ENCODE measurements at regions not wholly inside any gene's neighbourhood (a gene's known extent, or its start where the extent isn't known, plus 50 kb on each side); places are given as distances from the start of the nearest gene placed in this dataset.

DNA sequence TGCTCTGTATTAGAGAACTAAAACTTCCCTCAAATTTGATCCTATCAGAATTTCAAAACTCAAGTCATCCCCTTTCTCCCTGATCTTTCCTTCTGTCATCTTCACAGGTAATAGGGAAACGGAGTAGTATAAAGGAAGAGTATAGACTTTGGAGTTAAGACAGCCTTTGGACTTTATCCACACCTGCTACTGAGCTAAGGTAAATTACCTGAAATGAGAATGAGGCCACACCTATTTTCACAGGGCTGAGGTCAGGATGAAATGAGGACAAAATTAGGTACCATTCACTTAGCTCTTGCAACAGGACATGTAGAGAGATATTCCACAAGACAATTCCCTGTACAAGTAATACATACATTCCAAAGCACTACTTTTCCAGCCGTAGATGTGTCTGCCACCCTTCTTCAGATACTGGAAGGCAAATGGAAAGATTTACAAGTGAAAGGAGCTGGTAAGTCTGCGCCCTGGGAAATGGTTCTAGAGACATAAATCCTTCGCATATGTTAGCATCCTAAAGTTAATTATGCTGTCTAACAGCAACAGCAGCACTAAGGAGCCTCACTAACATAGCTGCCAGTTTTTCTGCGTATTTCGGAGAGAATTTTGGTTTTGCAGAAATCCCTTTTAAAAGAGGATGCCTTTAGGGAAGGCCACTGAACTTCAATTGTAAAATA is 461.8 kb downstream of the SHQ1 start:
- H3K9ac ChIP-seq = no peak overlapping the region
- WGBS (ENCODE audit: low lambda C conversion rate) = 96% methylated on average over 6 of the region's 6 CpGs
- no peak for TF ChIP-seq EP300 (IDR thresholded peaks at IDR 0.05; ENCODE audit: borderline replicate concordance in 1 of 2, low read depth in 1 of 2, low read length in 1 of 2)
- TF ChIP-seq TAF1 (IDR thresholded peaks at IDR 0.05; ENCODE audit: borderline replicate concordance, low read depth, low read length) = no peak
- no peak for TF ChIP-seq MXI1 (IDR thresholded peaks at IDR 0.05; ENCODE audit: low read depth, low read length)
- TF ChIP-seq NRF1 (IDR thresholded peaks at IDR 0.05; ENCODE audit: low read depth, low read length) = no peak
- no peak for TF ChIP-seq FOXJ3 (CRISPR knock-in tag; IDR thresholded peaks at IDR 0.05)
- TF ChIP-seq CHD2 (IDR thresholded peaks at IDR 0.05; ENCODE audit: low read length, partially characterized antibody) = no peak
- no peak for TF ChIP-seq NFIC (IDR thresholded peaks at IDR 0.05; ENCODE audit: borderline replicate concordance)
- TF ChIP-seq, protein P1, sequence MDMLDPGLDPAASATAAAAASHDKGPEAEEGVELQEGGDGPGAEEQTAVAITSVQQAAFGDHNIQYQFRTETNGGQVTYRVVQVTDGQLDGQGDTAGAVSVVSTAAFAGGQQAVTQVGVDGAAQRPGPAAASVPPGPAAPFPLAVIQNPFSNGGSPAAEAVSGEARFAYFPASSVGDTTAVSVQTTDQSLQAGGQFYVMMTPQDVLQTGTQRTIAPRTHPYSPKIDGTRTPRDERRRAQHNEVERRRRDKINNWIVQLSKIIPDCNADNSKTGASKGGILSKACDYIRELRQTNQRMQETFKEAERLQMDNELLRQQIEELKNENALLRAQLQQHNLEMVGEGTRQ (IDR thresholded peaks at IDR 0.05; ENCODE audit: borderline replicate concordance, low read depth, low read length) = no peak
- no peaks in the 10 kb centered on the region for H3K36me3 ChIP-seq (replicated peaks in 1 of 2; ENCODE audit: control insufficient read depth in 1 of 2, insufficient read depth in 2 of 2, low read length in 1 of 2)
- no peak for DNase-seq
- H3K4me3 ChIP-seq (ENCODE audit: low read depth in 2 of 2, low read length in 1 of 2) = no peak overlapping the region
- H3F3A ChIP-seq (replicated peaks; ENCODE audit: insufficient read depth) = no peaks in the 10 kb centered on the region
- H3K79me2 ChIP-seq (ENCODE audit: insufficient read depth) = peaks cover 71% of the 10 kb centered on the region; the same call in 1 of the 2 replicates
- H2AFZ ChIP-seq (ENCODE audit: low read depth) = no peak overlapping the region
- H3K4me1 ChIP-seq (ENCODE audit: control insufficient read depth in 1 of 2, insufficient read depth in 2 of 2, low read depth in 1 of 2, low read length in 1 of 2) = peaks cover 0 to 11% of the 10 kb centered on the region in 2 experiments; a peak in 2 of 4 replicates
- no peak overlapping the region for H3K4me2 ChIP-seq
- ChIA-PET CTCF (no interaction called here), POLR2A (no interaction called here)
- no peaks in the 10 kb centered on the region for H3K9me3 ChIP-seq
- H3K9me2 ChIP-seq = no peaks in the 10 kb centered on the region
- H3K27me3 ChIP-seq (ENCODE audit: insufficient read depth) = no peaks in the 10 kb centered on the region
- no peak overlapping the region; a peak in 1 of 4 replicates for H3K27ac ChIP-seq (ENCODE audit: low read depth in 2 of 2, low read length in 1 of 2)
- H4K20me1 ChIP-seq (ENCODE audit: insufficient read depth) = peaks cover 95% of the 10 kb centered on the region

DNA sequence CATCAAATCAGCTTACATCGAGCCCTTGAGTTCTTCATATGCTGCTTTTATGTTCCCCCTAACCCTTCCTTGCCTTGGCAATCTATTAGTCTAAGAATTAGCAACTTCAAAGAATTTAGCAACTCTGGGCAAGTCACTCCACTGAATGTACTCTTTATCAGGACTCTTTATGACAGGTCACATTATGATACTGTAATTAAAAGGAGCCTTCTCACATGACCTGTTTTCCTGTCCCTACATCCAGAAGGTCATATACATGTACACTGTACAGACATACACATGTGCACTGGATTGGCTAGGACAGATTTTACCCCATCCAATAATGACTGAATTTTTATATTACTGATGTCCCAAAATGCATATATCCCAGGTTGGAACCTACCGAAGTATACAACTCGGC is 463.1 kb downstream of the SHQ1 start:
- Histone ChIP-seq H3K79me2 (ENCODE audit: insufficient read depth) (peaks cover 76% of the 10 kb centered on the region; the same call in 1 of the 2 replicates), H3K36me3 (replicated peaks in 1 of 2; ENCODE audit: control insufficient read depth in 1 of 2, insufficient read depth in 2 of 2, low read length in 1 of 2) (no peaks in the 10 kb centered on the region), H3K4me3 (ENCODE audit: low read depth in 2 of 2, low read length in 1 of 2) (no peak overlapping the region), H2AFZ (ENCODE audit: low read depth) (no peak overlapping the region), H4K20me1 (ENCODE audit: insufficient read depth) (peaks cover 95% of the 10 kb centered on the region), H3K27ac (ENCODE audit: low read depth in 2 of 2, low read length in 1 of 2) (no peak overlapping the region), H3K9ac (no peak overlapping the region), H3K4me2 (no peak overlapping the region), H3K27me3 (ENCODE audit: insufficient read depth) (no peaks in the 10 kb centered on the region), H3K9me2 (no peaks in the 10 kb centered on the region), H3F3A (replicated peaks; ENCODE audit: insufficient read depth) (no peaks in the 10 kb centered on the region), H3K4me1 (ENCODE audit: control insufficient read depth in 1 of 2, insufficient read depth in 2 of 2, low read depth in 1 of 2, low read length in 1 of 2) (peaks cover 0 to 16% of the 10 kb centered on the region in 2 experiments; a peak in 2 of 4 replicates), H3K9me3 (no peaks in the 10 kb centered on the region)
- WGBS (ENCODE audit: low lambda C conversion rate) = 92% methylated on average over 3 of the region's 3 CpGs
- CTCF ChIA-PET = no interaction called here
- POLR2A ChIA-PET = no interaction called here
- DNase-seq = no peak
- TF ChIP-seq RAD21 (IDR thresholded peaks at IDR 0.05; ENCODE audit: low read length) = no peak
- TF ChIP-seq TEAD4 (IDR thresholded peaks at IDR 0.05; ENCODE audit: borderline replicate concordance, insufficient read depth) = no peak
- no peak for TF ChIP-seq USF1 (IDR thresholded peaks at IDR 0.05; ENCODE audit: borderline replicate concordance, low read depth)
- TF ChIP-seq FOSL2 (IDR thresholded peaks at IDR 0.05; ENCODE audit: borderline replicate concordance, low read depth) = no peak
- no peak for TF ChIP-seq NFIC (IDR thresholded peaks at IDR 0.05; ENCODE audit: borderline replicate concordance)
- TF ChIP-seq, protein P2, sequence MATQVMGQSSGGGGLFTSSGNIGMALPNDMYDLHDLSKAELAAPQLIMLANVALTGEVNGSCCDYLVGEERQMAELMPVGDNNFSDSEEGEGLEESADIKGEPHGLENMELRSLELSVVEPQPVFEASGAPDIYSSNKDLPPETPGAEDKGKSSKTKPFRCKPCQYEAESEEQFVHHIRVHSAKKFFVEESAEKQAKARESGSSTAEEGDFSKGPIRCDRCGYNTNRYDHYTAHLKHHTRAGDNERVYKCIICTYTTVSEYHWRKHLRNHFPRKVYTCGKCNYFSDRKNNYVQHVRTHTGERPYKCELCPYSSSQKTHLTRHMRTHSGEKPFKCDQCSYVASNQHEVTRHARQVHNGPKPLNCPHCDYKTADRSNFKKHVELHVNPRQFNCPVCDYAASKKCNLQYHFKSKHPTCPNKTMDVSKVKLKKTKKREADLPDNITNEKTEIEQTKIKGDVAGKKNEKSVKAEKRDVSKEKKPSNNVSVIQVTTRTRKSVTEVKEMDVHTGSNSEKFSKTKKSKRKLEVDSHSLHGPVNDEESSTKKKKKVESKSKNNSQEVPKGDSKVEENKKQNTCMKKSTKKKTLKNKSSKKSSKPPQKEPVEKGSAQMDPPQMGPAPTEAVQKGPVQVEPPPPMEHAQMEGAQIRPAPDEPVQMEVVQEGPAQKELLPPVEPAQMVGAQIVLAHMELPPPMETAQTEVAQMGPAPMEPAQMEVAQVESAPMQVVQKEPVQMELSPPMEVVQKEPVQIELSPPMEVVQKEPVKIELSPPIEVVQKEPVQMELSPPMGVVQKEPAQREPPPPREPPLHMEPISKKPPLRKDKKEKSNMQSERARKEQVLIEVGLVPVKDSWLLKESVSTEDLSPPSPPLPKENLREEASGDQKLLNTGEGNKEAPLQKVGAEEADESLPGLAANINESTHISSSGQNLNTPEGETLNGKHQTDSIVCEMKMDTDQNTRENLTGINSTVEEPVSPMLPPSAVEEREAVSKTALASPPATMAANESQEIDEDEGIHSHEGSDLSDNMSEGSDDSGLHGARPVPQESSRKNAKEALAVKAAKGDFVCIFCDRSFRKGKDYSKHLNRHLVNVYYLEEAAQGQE (IDR thresholded peaks at IDR 0.05; ENCODE audit: low read depth, low read length) = no peak
- no peak for TF ChIP-seq FOXM1 (IDR thresholded peaks at IDR 0.05; ENCODE audit: low read depth)
- TF ChIP-seq CHD2 (IDR thresholded peaks at IDR 0.05; ENCODE audit: low read length, partially characterized antibody) = no peak
- no peak for TF ChIP-seq TAF1 (IDR thresholded peaks at IDR 0.05; ENCODE audit: borderline replicate concordance, low read depth, low read length)
- TF ChIP-seq EP300 (IDR thresholded peaks at IDR 0.05; ENCODE audit: borderline replicate concordance in 1 of 2, low read depth in 1 of 2, low read length in 1 of 2) = no peak
- TF ChIP-seq GATA2 (CRISPR knock-in tag; IDR thresholded peaks at IDR 0.05) = no peak
- TF ChIP-seq ZBTB33 (IDR thresholded peaks at IDR 0.05; ENCODE audit: borderline replicate concordance, low read depth) = no peak
- TF ChIP-seq MEF2A (IDR thresholded peaks at IDR 0.05; ENCODE audit: borderline replicate concordance, low read depth) = no peak
- TF ChIP-seq SIN3A (IDR thresholded peaks at IDR 0.05; ENCODE audit: borderline replicate concordance, low read depth, low read length) = no peak
- TF ChIP-seq NRF1 (IDR thresholded peaks at IDR 0.05; ENCODE audit: low read depth, low read length) = no peak
- no peak for TF ChIP-seq EZH2phosphoT487 (IDR thresholded peaks at IDR 0.05; ENCODE audit: borderline replicate concordance, low read depth)
